ENCODE measurements at regions not wholly inside any gene's neighbourhood (a gene's known extent, or its start where the extent isn't known, plus 50 kb on each side); places are given as distances from the start of the nearest gene placed in this dataset.

GRCh38 chr1:112807999-112808398, 92.9 kb upstream of the PPM1J start:
- TF ChIP-seq CTCF (IDR thresholded peaks at IDR 0.05): no peak
- no peak for TF ChIP-seq POLR2A (IDR thresholded peaks at IDR 0.05)
